ENCODE measurements at regions not wholly inside any gene's neighbourhood (a gene's known extent, or its start where the extent isn't known, plus 50 kb on each side); places are given as distances from the start of the nearest gene placed in this dataset.

DNA sequence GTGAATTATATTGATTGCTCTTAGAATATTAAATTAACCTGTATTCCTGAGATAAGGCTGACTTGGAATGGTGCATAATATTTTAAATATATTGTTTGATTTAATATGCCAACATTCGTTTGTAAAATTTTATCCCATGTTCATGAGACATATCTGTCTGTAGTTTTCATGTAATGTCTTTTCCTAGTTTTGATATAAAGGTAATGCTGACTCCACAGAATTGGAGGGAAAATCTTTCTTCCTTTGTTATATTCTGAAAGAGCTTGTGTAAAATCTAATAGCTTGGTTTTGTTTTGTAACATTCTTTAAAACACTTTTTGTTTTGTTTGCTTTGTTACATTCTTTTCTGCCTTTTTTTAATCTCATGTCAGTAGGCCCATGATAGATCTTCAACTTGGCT, 657.0 kb downstream of the DNAJB9 start:
- H3K4me3 ChIP-seq (ENCODE audit: low read depth, low read length), result no peak overlapping the region
- TF ChIP-seq CTCF (IDR thresholded peaks at IDR 0.05; ENCODE audit: control insufficient read depth, extremely low read depth, insufficient read depth), result no peak
- no peak for DNase-seq (ENCODE audit: low read depth)

GRCh38 chr7:109235316-109235715, 665.6 kb downstream of the DNAJB9 start:
- TF ChIP-seq CTCF (IDR thresholded peaks at IDR 0.05; ENCODE audit: control insufficient read depth, extremely low read depth, insufficient read depth), result no peak
- H3K4me3 ChIP-seq (ENCODE audit: low read depth, low read length), result no peak overlapping the region
- DNase-seq (ENCODE audit: low read depth), result no peak

GRCh38 chr7:109246330-109247077, 676.8 kb downstream of the DNAJB9 start:
- peak; percentile 19 for DNase-seq (ENCODE audit: low read depth)
- no peak for TF ChIP-seq CTCF (IDR thresholded peaks at IDR 0.05; ENCODE audit: control insufficient read depth, extremely low read depth, insufficient read depth)

DNA sequence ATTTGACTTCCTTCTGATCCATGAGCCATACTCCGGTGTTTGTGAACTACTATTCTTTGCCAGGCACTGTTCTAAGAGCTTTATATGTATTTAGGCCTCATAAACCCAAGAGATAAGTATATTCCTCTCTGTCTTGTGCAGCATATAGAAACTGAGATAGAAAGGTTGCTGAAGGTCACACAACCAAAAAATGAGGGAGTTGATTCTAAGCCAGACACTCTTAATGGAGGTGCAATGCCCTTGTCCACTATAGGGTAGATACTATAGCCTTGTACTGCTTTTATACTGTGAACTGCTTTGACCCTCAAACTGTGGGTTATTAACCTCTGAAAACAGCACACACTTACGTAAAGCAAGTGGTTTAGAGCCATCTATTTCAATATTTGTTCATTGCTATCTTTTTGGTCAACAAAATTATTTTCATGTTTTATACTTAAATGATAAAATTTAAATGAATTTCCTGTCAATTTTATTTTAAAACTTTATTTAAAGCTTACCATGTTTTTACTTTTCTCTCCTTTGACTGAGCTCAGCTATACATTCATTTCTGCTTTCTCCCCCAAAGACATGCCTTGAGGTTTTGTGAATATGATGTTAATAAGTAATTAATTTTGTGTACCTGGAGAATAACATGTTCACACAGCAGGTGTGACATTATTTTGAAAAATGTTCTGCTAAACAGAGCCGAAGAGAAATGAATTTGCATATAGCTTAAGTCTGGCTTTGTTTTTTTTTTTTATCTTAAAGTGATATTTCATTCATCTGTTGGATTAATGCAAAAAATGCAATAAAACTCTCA, 687.3 kb downstream of the DNAJB9 start:
- no peak for TF ChIP-seq CTCF (IDR thresholded peaks at IDR 0.05; ENCODE audit: control insufficient read depth, extremely low read depth, insufficient read depth)
- no peak overlapping the region for H3K4me3 ChIP-seq (ENCODE audit: low read depth, low read length)
- peak; percentile 15 for DNase-seq (ENCODE audit: low read depth)

More at GRCh38 chr7:109246330-109247077, 676.8 kb downstream of the DNAJB9 start:
- H3K4me3 ChIP-seq (ENCODE audit: low read depth, low read length), result no peak overlapping the region

DNA sequence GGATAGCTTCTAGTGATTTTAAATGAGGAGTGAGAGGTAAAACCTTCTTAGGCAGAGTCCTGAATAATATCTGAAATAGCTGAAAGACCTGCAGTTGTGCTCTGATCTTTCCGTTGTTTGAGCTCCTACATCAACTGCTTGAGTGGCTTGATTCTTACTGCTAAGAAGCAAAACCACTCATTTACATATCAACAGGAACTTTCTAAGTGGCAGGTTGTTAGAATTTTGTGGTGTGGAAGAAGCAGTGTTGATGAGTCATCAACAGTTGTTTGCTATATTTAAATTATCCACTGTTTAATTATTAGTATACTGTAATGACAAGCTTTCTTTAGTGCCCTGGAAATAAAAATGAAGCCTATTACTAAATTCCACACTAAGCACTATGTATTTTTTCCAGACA, 689.5 kb downstream of the DNAJB9 start:
- no peak for DNase-seq (ENCODE audit: low read depth)
- no peak for TF ChIP-seq CTCF (IDR thresholded peaks at IDR 0.05; ENCODE audit: control insufficient read depth, extremely low read depth, insufficient read depth)
- H3K4me3 ChIP-seq (ENCODE audit: low read depth, low read length), result no peak overlapping the region

DNA sequence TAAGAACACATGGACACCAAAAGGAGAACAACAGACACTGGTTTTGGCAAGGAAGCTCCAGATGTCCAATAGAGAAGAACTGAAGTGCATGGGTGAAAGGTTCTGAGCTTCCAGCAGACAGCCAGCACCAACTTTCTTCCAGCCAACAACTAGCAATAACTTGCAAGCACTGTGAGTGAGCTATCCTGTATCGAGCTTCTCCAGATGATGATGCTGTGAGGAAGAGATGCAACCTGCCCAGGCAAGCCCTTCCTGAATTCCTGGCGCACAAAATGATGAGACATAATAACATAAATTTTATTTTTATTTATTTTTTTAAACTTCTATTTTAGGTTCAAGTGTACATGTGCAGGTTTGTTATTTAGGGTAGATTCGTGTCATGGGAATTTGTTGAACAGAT, 692.1 kb downstream of the DNAJB9 start:
- TF ChIP-seq CTCF (IDR thresholded peaks at IDR 0.05; ENCODE audit: control insufficient read depth, extremely low read depth, insufficient read depth), result no peak
- no peak overlapping the region for H3K4me3 ChIP-seq (ENCODE audit: low read depth, low read length)
- no peak for DNase-seq (ENCODE audit: low read depth)
